ENCODE measurements at regions not wholly inside any gene's neighbourhood (a gene's known extent, or its start where the extent isn't known, plus 50 kb on each side); places are given as distances from the start of the nearest gene placed in this dataset.
A peak's percentile ranks its signal among the peaks of the same experiment; 100 is the strongest.
"Not testable (repeated sequence)": the region's sequence is repeated elsewhere in the genome, so short reads cannot be mapped to it uniquely, and the experiment has no call there.

DNA sequence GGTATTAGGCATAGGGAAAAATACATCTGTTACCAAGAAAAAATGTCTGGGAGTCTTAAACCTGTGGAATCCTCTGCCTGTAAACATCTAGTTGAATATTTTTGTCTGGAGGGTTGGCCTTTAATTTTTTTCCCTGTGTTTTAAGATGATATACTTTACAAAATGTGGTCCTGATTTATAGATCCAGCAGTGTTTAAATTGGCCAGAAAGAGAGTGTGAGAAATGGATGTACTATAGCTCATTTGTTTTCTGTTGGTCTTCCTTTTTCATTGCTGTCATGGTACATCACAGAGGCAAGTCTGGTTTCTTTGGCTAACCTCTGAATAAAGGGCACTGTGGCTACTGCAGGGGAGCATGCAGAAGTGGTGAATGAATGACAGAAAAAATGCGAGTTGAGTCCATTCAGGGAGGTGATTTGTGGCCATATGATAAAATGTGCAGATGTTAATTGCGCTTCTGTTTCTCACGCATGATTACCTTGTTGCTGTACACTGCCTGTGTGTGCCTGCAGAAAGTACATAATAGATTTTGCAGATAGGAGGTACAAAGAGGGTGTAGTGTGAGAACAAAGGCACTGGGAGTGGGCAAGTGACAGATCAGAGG, 150.0 kb downstream of the NFKBIZ start:
- no peak for DNase-seq

DNA sequence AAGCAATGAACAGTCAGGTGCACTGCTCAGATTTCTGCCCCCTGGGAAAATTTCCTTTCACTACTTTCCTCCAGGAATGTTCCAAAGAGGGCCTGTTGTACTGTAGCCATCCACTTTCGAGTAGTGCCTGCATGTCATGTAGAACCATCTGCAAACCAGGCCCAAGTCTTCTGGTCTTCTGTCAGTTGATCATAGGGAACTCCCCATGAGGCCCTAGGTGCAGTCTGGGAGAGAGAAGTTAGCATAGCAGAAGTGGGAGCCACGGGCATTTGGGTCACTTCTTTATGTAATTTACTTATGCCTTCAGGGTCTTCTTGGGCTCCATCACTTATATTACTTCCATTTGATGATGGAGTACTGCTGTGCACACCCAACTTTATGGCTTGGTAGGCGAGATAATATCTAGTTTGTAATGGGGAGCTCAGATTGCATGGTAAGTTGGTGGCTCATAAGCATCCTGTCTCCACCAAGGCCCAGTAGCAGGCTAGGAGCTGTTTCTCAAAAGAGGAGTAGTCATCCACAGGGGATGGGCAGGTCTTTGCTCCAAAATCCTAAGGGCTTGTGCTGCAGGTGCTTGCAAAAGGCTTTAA, 151.4 kb downstream of the NFKBIZ start:
- DNase-seq, result no peak

DNA sequence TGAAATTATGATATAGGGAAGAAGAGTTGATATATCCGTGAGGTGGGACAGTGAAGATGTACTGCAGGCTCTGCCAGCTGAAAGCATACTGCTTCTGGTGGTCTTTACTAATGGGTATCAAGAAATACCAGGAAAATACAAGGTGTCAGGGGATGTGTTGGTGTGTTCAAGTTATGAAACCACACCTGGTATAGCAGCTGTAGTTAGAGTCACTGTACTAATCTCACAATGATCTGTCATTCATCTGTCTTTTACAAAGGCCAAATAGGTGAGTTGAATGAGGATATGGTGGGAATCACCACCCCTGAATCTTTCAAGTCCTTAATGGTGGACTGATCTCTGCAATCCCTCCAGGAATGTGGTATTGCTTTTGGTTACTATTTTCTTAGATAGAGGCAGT, 152.7 kb downstream of the NFKBIZ start:
- DNase-seq, result no peak

DNA sequence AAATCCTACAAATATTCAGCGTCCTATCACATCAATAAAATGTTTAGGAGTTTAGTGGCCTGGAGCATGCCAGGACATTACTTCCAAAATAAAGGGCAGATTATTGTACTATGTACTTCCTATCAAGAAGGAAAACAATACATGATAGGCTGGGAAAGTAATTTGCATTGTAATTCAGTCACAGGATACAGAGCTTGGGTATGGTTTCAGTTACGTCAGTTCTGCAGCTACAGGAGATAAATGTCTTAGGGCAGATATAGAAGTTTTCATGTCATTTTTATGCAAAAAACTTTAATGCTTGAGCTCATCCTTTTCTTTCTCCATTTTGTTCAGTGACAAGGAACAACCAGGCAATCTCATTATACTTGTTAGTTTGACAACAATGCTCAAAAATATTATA, 155.2 kb downstream of the NFKBIZ start:
- no peak for DNase-seq

DNA sequence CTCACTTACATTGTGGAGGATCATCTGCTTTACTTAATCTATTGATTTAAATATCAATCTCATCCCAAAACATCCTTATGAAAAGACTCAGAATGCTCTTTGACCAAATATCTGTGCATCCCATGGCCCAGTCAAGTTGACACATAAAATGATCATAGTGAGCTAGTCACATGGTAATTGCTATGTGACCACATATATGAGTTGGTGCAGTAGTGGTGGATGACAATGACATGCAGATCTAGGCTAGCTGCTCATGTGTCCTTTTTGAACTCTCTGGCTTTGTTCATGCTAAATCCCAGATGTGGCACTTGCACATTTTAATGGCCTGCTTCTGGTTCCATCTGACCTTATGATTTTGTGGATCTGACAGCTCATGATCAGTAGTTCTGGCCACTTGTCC, 156.2 kb downstream of the NFKBIZ start:
- DNase-seq, result no peak

DNA sequence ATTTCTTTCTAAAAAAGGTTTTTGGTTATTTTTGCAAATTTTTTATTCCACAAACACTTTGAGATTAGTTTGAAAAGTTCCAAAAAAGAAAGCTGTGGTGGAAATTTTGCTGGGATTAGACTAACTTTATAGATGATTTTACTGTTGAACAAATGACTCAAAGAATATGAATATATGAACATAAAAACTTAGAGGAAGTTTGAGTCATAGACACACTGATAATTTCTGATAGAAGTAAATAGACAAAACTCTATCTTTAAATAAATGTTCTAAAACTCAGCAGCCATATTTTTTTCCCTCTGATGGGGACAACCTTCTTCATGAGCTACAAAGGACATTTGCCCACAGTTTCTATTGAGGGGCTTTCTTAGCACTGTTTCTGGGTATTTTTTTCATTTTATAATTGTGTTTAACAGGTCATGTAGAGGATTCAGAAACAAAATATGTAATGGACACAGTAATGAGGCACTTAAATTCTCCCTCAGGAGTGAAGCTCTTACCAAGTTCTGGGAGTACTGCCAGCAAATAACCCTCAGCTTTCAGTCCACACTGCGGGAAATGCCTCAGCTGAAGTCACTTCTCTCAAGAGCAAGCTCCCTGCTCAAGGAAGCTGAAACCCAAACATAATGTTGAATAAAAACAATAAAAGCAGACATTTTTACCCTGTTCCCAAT, 157.6 kb downstream of the NFKBIZ start:
- no peak for DNase-seq

DNA sequence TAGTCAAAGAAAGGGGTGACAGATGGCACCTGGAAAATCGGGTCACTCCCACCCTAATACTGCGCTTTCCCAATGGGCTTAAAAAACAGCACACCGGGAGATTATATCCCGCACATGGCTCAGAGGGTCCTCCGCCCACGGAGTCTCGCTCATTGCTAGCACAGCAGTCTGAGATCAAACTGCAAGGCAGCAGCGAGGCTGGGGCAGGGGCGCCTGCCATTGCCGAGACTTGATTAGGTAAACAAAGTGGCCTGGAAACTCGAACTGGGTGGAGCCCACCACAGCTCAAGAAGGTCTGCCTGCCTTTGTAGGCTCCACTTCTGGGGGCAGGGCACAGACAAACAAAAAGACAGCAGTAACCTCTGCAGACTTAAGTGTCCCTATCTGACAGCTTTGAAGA, 159.1 kb downstream of the NFKBIZ start:
- not testable (repeated sequence) for DNase-seq

DNA sequence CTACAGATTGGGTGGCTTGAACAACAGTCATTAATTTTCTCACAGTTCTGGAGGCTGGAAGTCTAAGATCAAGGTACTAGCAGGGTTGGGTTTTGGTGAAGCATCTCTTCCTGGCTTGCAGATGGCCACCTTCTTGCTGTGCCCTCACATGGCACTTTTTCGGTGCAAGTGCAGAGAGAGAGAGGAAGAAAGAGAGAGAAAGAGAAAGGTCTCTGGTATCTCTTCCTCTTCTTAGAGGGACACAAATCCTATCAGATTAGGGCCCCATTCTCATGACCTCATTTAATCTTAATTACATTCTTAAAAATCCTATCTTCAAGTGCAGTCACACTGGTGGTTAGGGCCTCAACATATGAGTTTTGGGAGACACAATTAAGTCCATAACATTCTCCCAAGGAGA, 167.1 kb downstream of the NFKBIZ start:
- DNase-seq, result no peak

DNA sequence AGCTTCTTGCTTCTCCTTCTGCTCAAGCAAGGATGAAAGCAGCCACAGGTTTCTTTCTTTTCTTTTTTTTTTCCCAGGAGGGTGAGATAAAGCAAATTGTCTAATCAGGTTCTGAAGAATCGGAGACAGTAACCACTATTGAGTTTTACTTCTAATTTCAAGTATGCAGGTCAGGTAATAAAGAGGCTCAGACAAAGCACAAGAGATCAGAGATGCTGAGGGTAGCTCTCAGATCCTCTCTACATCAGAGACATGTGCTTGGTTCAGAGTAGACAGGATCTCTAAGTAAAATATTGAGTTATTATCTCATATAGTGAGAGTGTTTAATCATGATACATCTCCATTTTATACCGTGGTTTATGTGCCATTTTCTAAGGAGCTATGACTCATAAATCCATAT, 168.5 kb downstream of the NFKBIZ start:
- DNase-seq, result no peak

DNA sequence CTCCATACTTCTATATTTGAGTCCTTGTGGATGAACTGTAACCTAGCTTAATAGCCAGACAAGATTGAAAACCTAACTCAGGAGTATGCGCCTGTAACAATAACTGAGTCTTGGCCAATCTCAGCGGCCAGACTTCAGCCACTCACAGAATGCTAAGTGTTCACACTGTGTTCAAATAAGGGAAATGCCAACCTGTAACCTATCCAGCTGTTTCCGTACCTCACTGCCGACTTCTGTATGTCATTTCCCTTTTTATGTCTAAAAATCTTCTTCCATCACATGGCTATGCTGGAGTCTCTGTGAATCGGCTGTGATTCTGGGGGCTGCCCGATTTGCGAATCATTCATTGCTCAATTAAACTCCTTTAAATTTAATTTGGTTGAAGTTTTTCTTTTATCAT, 169.2 kb downstream of the NFKBIZ start:
- no peak for DNase-seq

DNA sequence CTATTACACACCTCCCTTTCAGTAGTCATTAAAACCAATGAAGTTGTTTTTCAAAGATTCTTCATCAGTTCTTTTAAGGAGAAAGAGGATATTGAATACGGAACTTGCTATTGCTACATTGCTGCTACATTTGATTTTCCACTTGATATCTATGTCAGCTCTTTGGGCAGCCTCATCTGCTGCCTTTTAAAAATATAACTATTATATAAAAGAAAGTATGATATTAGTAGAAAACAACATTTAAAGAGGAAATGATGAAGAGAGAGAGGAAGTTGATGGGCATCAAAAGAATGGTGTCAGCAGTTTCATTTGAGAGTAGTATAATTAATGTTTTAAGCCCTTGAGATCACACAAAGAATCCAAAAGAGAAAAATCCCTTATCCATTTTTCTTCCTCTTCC, 171.4 kb downstream of the NFKBIZ start:
- no peak for DNase-seq

DNA sequence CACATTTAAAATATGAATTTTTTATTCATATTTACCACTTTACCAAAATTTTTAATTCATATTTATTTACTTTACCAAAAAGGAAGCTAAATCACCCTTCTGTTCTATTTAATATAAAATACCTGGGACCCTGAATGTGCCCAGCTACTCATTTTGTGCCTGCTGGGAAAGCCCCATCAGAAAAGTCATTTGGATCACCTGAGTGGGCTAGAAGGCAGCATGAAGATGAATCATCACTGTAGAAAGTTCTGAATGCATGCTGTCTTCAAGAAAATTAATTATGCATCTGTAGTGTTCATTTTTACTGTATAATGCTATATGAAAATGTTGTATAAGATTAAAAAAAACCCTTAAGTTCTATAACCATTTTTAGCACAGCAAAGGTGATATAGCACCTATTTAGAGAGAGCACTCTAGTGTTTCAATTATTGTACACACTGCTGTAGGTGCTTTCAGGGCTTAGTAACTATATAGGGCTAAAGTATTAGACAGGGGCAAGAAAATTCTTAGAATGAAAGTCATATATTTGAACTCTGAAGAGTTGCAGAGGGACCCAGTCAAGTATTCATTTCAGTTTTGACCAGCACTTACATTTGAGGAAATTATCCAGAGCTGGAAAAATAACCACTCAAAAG, 175.1 kb downstream of the NFKBIZ start:
- DNase-seq, result peak in 1 of 2 experiments; percentile 23

DNA sequence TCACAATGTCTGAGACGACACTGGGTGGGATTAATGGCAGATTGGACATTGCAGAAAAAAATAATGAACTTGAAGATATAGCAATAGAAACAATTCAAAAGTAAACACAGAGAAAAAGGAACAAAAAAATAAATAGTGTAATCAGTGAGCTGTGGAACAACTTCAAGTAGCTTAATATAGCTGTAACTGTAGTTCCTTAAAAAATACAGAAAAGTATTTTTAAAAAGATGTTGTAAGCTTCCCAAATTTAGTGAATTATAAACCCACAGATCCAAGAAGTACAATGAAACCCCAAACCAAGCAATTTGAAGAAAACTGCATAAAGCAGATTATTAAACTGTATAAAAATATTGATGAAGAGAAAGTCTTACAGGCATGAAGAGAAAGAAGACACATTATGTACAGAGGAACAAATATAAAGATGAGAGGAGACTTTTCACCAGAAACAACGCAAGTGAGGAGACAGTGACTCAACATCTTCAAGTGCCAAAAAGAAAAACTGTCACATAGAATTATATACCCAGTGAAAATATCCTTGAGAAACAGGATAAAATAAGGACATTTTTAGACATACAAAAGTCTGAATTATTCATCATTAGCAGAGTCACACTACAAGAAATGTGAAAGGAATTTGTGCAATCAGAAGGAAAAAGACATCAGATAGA, 176.4 kb downstream of the NFKBIZ start:
- no peak for DNase-seq

DNA sequence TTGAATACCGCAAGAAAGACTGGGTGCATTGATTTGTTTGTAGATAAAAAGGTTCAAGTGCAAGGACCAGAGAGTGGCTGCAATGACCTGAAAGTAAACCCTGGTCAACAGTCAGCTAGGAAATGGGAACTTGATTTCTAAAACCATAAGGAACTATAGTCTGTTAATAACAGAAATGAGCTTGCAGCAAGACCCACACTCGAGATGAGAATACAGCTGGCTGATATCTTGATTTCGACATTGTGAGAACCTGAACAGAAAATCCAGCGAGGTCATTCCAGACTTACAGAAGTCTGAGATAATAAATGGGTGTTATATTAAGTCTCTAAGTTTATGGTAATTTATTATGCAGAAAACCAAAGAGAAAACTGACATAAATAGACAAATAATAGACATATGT, 177.3 kb downstream of the NFKBIZ start:
- no peak for DNase-seq

DNA sequence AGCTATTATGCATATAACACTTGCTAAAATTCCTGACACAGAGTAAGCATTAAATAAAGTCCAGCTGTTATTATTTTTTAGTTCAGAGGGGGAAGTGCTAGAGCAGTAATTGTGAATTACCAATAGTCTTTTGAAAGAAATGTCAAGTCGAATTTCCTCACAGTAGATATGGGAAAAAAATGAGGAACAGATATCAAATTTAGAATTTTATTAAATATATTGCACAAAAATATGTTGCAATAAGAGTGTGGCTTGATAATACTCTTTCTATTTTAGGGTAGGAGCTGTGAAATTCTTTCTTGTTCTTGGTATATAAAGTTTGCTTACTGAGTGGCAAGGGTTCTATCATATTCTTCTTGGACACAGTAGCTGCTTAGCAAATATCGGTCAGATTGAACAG, 181.3 kb downstream of the NFKBIZ start:
- no peak for DNase-seq

DNA sequence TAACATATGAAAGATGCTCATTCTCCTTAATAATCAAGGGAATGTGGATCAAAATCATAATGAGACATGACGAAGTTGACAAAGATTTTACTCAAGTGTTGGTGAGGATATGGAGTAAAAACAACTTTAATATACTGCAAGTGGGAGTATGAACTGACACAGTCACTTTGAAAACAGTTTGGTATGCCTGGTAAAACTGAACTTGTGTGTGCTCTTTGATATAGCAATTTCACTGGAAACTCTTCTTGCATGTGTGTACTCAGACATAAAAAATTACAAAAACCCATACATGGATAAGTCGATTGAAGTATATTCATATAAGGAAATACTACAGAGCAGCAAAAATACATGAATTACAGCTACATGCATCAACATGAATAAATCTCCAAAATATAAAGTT, 182.5 kb downstream of the NFKBIZ start:
- DNase-seq, result no peak

DNA sequence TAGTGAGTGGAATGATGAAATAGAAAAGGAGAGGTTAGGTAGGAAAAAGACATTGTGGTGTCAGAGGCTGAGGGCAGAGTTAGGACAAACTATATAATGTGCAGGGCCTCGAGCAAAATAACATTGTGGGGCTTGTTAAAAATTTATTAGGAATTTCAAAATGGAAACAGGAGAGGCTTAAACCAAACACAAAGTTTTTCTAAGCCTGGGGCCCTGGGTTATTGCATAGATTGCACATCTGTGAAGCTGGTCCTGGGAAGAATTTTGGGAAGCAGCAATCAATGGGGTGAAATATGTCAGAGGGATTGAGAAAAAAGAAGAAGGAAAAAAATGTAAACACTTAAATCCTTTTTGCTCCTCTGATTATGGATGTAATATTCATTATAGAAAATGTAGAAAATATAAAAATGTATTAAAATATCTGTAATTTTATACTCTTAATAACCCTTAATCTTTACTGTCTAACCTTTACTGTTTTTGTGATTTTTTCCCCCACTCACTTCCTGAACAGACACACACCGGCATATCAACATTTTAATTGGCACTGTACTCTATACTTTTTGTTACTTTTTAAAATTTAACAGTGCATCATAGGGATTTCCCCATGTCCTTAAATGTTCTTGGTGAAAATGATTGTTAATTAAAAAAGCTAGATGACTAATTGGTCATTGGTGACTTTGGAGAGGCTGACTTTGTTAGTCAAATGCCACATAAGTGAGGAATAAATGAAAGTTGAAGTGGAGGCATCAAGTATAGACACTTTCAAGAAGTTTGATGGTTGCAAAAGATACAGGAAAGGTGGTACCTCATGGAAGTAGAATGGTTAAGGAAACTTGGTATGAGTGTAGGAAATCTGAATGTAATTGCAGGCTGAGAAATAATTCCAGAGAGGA, 183.4 kb downstream of the NFKBIZ start:
- DNase-seq, result no peak

DNA sequence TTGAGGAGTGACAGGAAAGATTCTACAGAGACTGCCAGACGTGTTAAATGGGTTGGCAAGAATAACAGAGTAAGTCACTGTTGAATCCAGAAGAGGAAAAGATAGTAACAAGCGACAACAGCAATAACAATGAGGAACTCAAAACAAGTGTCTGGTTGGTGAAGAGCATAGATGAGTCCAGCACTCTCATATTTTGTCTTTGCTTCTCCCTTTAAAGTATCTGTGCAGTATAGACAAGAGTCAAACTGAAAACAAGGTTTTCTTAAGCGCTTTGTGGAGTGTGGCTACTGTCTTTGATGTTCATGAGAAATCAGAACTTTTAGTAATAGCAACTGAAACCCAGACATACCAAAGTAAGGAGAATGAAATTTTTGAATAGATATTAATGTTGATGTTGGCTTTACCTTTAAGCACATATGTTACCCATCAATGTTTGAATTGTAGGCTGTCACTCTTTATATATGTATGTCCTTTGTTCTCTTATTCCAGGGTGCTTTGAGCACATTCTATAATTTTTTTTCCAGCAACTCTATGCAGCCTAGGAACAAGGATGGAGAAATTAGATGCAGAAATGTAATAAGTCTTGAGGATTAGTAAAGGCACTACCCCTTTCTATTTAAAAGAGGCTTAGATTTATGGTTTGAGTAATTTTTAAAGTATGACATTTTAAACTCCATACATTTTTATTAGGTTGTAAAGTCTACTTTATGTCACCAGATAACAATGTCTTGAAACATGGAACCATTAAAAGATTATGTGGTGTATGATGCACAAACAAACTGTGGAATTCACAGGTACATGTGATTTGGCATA, 185.5 kb downstream of the NFKBIZ start:
- DNase-seq, result no peak

DNA sequence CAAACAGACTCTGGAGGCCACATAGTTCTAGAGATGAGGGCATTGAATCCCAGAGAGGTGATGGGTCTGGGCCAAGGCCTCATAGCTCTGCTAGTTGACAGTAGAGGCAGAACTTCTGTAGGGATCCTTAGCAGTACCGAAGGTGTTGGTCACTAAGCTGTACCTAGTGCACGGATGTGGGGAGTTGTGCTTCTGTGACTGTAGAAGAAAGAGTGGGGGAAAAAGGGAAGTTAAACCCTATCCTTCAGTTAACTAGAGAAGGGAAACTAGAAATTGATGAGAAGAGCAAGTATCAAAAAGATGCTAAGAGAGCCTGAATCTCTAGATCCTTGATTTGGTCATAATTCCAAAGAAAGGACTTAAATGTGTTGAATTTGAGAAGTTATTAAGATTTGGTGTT, 186.7 kb downstream of the NFKBIZ start:
- no peak for DNase-seq

DNA sequence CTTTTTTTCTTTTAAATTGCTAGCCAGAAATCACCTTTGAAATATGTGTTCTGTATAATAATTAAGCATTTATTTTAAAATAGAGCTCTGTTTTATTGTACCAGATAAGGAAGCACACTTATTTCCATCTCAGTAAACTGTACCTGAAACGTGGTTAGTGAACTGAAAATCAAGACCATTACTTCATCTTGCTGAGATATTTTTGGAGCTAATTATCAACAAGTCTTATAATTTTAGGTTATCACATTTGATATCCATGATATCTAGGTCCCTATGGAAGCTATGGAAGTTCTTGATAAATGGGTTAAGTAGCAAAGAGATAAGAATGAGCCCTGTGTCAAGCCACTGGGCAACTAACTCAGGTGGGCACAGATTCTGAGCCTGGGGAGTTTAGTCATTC, 187.2 kb downstream of the NFKBIZ start:
- no peak for DNase-seq

DNA sequence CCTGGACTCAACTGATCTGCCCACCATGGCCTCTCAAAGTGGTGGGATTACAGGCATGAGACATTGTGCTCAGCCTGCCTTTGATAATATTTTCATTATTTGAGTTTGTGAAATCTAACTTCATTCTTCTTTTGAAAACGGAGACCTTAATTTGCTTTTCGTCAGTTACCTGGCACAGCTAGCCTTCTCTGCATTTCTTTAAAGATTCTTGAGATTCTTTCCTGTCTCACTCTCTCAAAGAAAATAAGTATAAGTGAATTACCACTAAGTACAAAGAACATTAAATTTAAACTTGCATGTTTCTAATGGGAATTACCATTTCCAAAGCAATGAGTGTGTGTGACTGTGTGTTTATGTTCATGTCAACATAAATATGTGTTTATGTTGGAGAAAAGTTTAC, 187.9 kb downstream of the NFKBIZ start:
- DNase-seq, result no peak

DNA sequence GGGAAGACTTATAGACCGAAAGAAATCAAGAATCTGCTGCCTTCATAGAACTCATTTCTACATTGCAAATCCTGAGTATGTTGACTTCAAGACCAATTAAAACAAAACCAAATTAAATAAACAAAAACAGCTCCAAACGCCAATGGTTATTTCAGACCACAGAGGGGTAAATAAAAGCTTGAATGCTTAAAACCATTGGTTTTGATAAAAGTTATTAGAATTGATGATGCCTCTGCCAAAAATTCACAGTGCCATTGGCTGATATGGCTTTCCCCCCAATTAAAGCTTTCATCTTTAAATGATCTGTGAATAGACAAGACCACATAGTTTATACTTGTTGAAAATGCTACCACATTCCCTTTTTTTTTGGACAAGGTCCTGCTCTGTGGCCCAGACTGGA, 188.5 kb downstream of the NFKBIZ start:
- DNase-seq, result no peak

All from stimulated activated CD4-positive, alpha-beta T cell treated with anti-CD3 and anti-CD28 coated beads, Interleukin-4, amount 100 ng/mL, for 4 hours (primary cell).